ENCODE measurements at regions not wholly inside any gene's neighbourhood (a gene's known extent, or its start where the extent isn't known, plus 50 kb on each side); places are given as distances from the start of the nearest gene placed in this dataset.

- no peak for TF ChIP-seq CTCF (IDR thresholded peaks at IDR 0.05)
- no peak for TF ChIP-seq POLR2A (IDR thresholded peaks at IDR 0.05)
Measured at GRCh38 chr6:86448398-86448797, 488.9 kb upstream of the HTR1E start.
